Kidney (tissue), 13 donors: ENCODE measurements at regions not wholly inside any gene's neighbourhood (a gene's known extent, or its start where the extent isn't known, plus 50 kb on each side); places are given as distances from the start of the nearest gene placed in this dataset.

Source experiments
- DNase-seq, 5 donors: peaks; one replicate each; pipeline ENCODE4 v3.0.0-alpha.2; 2013 to 2020
- FAIRE-seq: peaks from 2 replicates; lab custom pipeline; 2012; peaks lifted over from hg19 to GRCh38; lab: Jason Lieb, UNC
- H3K27ac ChIP-seq, 2 donors: one replicate each; pipeline ENCODE4 v1.7.0; 2013; ENCODE audit warnings: low read depth in 2 of 2, low read length in 2 of 2, inconsistent platforms in 1 of 2
- H3K27me3 ChIP-seq: one replicate; pipeline ENCODE4 v1.7.1; 2013; ENCODE audit warnings: low read length, inconsistent platforms; ENCODE audit not compliant: control insufficient read depth, insufficient read depth
- H3K36me3 ChIP-seq, 3 donors: one replicate each; pipeline versions ENCODE4 v1.7.0 to v1.7.1; 2013; ENCODE audit warnings: low read length in 3 of 3, control low read depth in 1 of 3, inconsistent platforms in 1 of 3; ENCODE audit not compliant: insufficient read depth in 3 of 3, control insufficient read depth in 2 of 3
- H3K4me1 ChIP-seq, 3 donors: one replicate each; pipeline versions ENCODE4 v1.7.0 to v1.7.1; 2013; ENCODE audit warnings: low read length in 3 of 3, inconsistent platforms in 1 of 3, low read depth in 1 of 3; ENCODE audit not compliant: control insufficient read depth in 2 of 3, insufficient read depth in 2 of 3
- H3K4me3 ChIP-seq, 3 donors: one replicate each; pipeline versions ENCODE4 v1.7.0 to v1.8.1; 2013; ENCODE audit warnings: low read length in 3 of 3, control low read depth in 1 of 3, inconsistent platforms in 1 of 3
- H3K9ac ChIP-seq, 3 donors: one replicate each; pipeline versions ENCODE4 v1.7.0 to v1.7.1; 2013; ENCODE audit warnings: low read length in 3 of 3, control low read depth in 1 of 3, inconsistent platforms in 1 of 3
- H3K9me3 ChIP-seq, 3 donors: one replicate each; pipeline versions ENCODE4 v1.7.0 to v1.7.1; 2013; ENCODE audit warnings: low read length in 3 of 3, control low read depth in 1 of 3, inconsistent platforms in 1 of 3; ENCODE audit not compliant: control insufficient read depth in 2 of 3, insufficient read depth in 1 of 3
- CTCF ChIP-seq: IDR thresholded peaks from 3 replicates; pipeline ENCODE4 v1.5.1; 2012; ENCODE audit warnings: mild to moderate bottlenecking, moderate library complexity, borderline replicate concordance; ENCODE audit not compliant: insufficient read depth; ENCODE audit errors: extremely low read depth
- intact Hi-C: fragments of 100-400 bp; cut with DNase I; formaldehyde crosslinking; loops from one replicate; pipeline ENCODE4 v1.11.1; 2022
- donor health status: control.
- donor health status: control.
- donor health status: control.
- donor health status: control.
- donor health status: control.
- donor health status: DM: yes; HTN: yes; CAD: no.
- donor health status: Normal renal cell carcinoma (clear cell type).

GRCh38 chr6:125567407-125567806 lies 182.0 kb upstream of the HEY2 start:
- Histone ChIP-seq H3K9me3 (no peaks in the 10 kb centered on the region), H3K36me3 (no peaks in the 10 kb centered on the region), H3K4me3 (no peak overlapping the region), H3K4me1 (no peaks in the 10 kb centered on the region), H3K9ac (no peak overlapping the region), H3K27me3 (no peaks in the 10 kb centered on the region), H3K27ac (no peak overlapping the region)
- intact Hi-C loops: no loop called here
- DNase-seq (no peak), FAIRE-seq (no peak)
- TF ChIP-seq CTCF: no peak

GRCh38 chr6:125568609-125569008 lies 180.8 kb upstream of the HEY2 start:
- H3K9me3 ChIP-seq: no peaks in the 10 kb centered on the region
- no peak for FAIRE-seq
- no peaks in the 10 kb centered on the region for H3K36me3 ChIP-seq
- DNase-seq: no peak
- intact Hi-C loops: no loop called here
- H3K4me3 ChIP-seq: no peak overlapping the region
- H3K9ac ChIP-seq: no peak overlapping the region
- H3K4me1 ChIP-seq: no peaks in the 10 kb centered on the region
- no peaks in the 10 kb centered on the region for H3K27me3 ChIP-seq
- H3K27ac ChIP-seq: no peak overlapping the region
- no peak for TF ChIP-seq CTCF

GRCh38 chr6:125570526-125570925 lies 178.9 kb upstream of the HEY2 start:
- intact Hi-C loops: no loop called here

More at GRCh38 chr6:125570526-125570925, 178.9 kb upstream of the HEY2 start:
- no peaks in the 10 kb centered on the region for H3K36me3 ChIP-seq
- H3K9me3 ChIP-seq: no peaks in the 10 kb centered on the region
- H3K4me3 ChIP-seq: no peak overlapping the region
- H3K27me3 ChIP-seq: no peaks in the 10 kb centered on the region
- FAIRE-seq (no peak), DNase-seq (no peak)
- no peak overlapping the region for H3K9ac ChIP-seq
- no peaks in the 10 kb centered on the region for H3K4me1 ChIP-seq
- no peak overlapping the region for H3K27ac ChIP-seq
- no peak for TF ChIP-seq CTCF
